ENCODE measurements at regions not wholly inside any gene's neighbourhood (a gene's known extent, or its start where the extent isn't known, plus 50 kb on each side); places are given as distances from the start of the nearest gene placed in this dataset.

DNA sequence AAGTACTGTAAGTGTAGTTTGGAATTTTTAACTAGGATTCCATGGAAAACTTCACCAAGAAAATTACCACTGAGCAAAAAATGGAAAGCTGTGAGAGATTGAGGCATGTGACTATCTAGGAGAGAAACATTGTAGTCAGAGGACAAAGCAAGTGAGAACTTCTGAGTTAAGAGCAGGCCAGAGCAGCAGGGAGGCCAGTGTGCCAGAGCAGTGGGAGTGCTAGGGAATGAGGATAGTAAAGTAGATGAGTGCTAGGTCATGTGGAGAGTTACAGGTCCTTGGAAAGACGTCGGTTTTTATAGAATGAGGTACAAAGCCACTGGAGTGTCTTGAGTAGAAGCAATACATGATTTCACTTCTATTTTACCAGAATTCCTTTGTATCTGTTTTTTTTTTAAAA, 52.7 kb upstream of the FAT4 start:
- ATAC-seq (no peak), DNase-seq (ENCODE audit: low read depth, low spot score) (no peak), FAIRE-seq (no peak)
- Histone ChIP-seq H2AFZ (ENCODE audit: control insufficient read depth, low read depth, low read length) (no peak overlapping the region), H3K4me2 (ENCODE audit: control insufficient read depth, insufficient read depth) (no peak overlapping the region), H3K79me2 (ENCODE audit: control insufficient read depth, insufficient read depth, low read length) (no peaks in the 10 kb centered on the region), H3K27me3 (replicated peaks in 1 of 2; ENCODE audit: control insufficient read depth in 2 of 2, insufficient read depth in 2 of 2, low read length in 1 of 2) (no peaks in the 10 kb centered on the region), H3K4me1 (ENCODE audit: control insufficient read depth, insufficient read depth, low read length) (no peaks in the 10 kb centered on the region), H3K9me3 (replicated peaks; ENCODE audit: control insufficient read depth, insufficient read depth, low read length) (no peaks in the 10 kb centered on the region), H3K4me3 (no peak overlapping the region), H3K9ac (ENCODE audit: control insufficient read depth, insufficient read depth, low read length) (no peak overlapping the region), H4K20me1 (ENCODE audit: control insufficient read depth, insufficient read depth) (no peaks in the 10 kb centered on the region), H3K27ac (ENCODE audit: control insufficient read depth, insufficient read depth) (no peak overlapping the region), H3K36me3 (ENCODE audit: control insufficient read depth in 2 of 2, insufficient read depth in 2 of 2, low read length in 1 of 2) (no peaks in the 10 kb centered on the region)
- RAD21 ChIA-PET (ENCODE audit: unreplicated experiment) = no interaction called here
- SMC1A ChIA-PET (ENCODE audit: uncharacterized antibody, unreplicated experiment) = no interaction called here
- no TSS peak for BruUV-seq (replicated peaks)
- 0% methylated on average over 2 of the region's 2 CpGs for WGBS (ENCODE audit: insufficient coverage, insufficient replicate concordance, low lambda C conversion rate, missing lambda C conversion rate)
- intact Hi-C loops (cut with micrococcal nuclease; ENCODE audit: unreplicated experiment) (no loop called here), in situ Hi-C loops (cut with MboI) (no loop called here)
- TF ChIP-seq ZZZ3 (IDR thresholded peaks at IDR 0.05; ENCODE audit: control insufficient read depth, insufficient read length, low read depth) (no peak), SIX5 (IDR thresholded peaks at IDR 0.05; ENCODE audit: low read depth, low read length, severe bottlenecking) (no peak), POLR2AphosphoS5 (IDR thresholded peaks at IDR 0.05; ENCODE audit: low read length) (no peak), RB1 (IDR thresholded peaks at IDR 0.05; ENCODE audit: borderline replicate concordance) (no peak), RUNX3 (IDR thresholded peaks at IDR 0.05; ENCODE audit: low read length) (no peak), JUNB (IDR thresholded peaks at IDR 0.05) (no peak), IRF4 (IDR thresholded peaks at IDR 0.05; ENCODE audit: low read depth, low read length) (no peak), ZBED1 (IDR thresholded peaks at IDR 0.05; ENCODE audit: borderline replicate concordance) (no peak), SREBF1 (IDR thresholded peaks at IDR 0.05; ENCODE audit: low read length) (no peak), ZNF384 (IDR thresholded peaks at IDR 0.05; ENCODE audit: borderline replicate concordance, low read depth, low read length) (no peak)
- POLR2A ChIA-PET = no interaction called here
- CTCF ChIA-PET = no interaction called here

DNA sequence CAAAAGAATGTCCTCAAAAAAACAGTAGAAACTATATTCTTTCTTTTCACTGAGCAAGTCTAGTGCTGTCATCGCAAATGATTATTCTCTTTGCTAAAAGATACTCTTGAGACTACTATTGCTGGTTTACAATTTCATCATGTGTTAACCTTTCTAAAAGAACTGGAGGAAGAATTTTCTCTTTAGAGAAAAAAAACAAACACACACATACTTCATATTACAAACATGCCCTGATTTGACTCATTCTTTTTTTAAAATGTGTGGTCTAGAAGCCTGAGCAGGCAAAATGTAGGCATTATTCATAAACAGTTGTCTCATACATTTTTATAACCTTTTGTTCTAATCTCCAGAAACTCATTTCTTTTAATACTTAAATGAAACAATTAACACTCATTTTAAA, 60.6 kb upstream of the FAT4 start:
- no peak overlapping the region for H3K4me2 ChIP-seq (ENCODE audit: control insufficient read depth, insufficient read depth)
- ChIA-PET CTCF (no interaction called here), SMC1A (ENCODE audit: uncharacterized antibody, unreplicated experiment) (no interaction called here), POLR2A (no interaction called here), RAD21 (ENCODE audit: unreplicated experiment) (no interaction called here)
- ATAC-seq = no peak
- no peak overlapping the region for H3K27ac ChIP-seq (ENCODE audit: control insufficient read depth, insufficient read depth)
- no peaks in the 10 kb centered on the region for H3K4me1 ChIP-seq (ENCODE audit: control insufficient read depth, insufficient read depth, low read length)
- no peak overlapping the region for H3K4me3 ChIP-seq
- no peaks in the 10 kb centered on the region for H3K9me3 ChIP-seq (replicated peaks; ENCODE audit: control insufficient read depth, insufficient read depth, low read length)
- FAIRE-seq = no peak
- no peak overlapping the region for H3K9ac ChIP-seq (ENCODE audit: control insufficient read depth, insufficient read depth, low read length)
- no peak for DNase-seq (ENCODE audit: low read depth, low spot score)
- BruUV-seq (replicated peaks) = no TSS peak
- 38% methylated on average over 1 of the region's 1 CpG for WGBS (ENCODE audit: insufficient coverage, insufficient replicate concordance, low lambda C conversion rate, missing lambda C conversion rate)
- intact Hi-C loops (cut with micrococcal nuclease; ENCODE audit: unreplicated experiment) (no loop called here), in situ Hi-C loops (cut with MboI) (no loop called here)
- no peaks in the 10 kb centered on the region for H3K27me3 ChIP-seq (replicated peaks in 1 of 2; ENCODE audit: control insufficient read depth in 2 of 2, insufficient read depth in 2 of 2, low read length in 1 of 2)
- no peaks in the 10 kb centered on the region for H3K36me3 ChIP-seq (ENCODE audit: control insufficient read depth in 2 of 2, insufficient read depth in 2 of 2, low read length in 1 of 2)
- no peaks in the 10 kb centered on the region for H3K79me2 ChIP-seq (ENCODE audit: control insufficient read depth, insufficient read depth, low read length)
- no peaks in the 10 kb centered on the region for H4K20me1 ChIP-seq (ENCODE audit: control insufficient read depth, insufficient read depth)
- H2AFZ ChIP-seq (ENCODE audit: control insufficient read depth, low read depth, low read length) = no peak overlapping the region
- no peak for TF ChIP-seq NFXL1 (IDR thresholded peaks at IDR 0.05; ENCODE audit: borderline replicate concordance)
- TF ChIP-seq, protein P1, sequence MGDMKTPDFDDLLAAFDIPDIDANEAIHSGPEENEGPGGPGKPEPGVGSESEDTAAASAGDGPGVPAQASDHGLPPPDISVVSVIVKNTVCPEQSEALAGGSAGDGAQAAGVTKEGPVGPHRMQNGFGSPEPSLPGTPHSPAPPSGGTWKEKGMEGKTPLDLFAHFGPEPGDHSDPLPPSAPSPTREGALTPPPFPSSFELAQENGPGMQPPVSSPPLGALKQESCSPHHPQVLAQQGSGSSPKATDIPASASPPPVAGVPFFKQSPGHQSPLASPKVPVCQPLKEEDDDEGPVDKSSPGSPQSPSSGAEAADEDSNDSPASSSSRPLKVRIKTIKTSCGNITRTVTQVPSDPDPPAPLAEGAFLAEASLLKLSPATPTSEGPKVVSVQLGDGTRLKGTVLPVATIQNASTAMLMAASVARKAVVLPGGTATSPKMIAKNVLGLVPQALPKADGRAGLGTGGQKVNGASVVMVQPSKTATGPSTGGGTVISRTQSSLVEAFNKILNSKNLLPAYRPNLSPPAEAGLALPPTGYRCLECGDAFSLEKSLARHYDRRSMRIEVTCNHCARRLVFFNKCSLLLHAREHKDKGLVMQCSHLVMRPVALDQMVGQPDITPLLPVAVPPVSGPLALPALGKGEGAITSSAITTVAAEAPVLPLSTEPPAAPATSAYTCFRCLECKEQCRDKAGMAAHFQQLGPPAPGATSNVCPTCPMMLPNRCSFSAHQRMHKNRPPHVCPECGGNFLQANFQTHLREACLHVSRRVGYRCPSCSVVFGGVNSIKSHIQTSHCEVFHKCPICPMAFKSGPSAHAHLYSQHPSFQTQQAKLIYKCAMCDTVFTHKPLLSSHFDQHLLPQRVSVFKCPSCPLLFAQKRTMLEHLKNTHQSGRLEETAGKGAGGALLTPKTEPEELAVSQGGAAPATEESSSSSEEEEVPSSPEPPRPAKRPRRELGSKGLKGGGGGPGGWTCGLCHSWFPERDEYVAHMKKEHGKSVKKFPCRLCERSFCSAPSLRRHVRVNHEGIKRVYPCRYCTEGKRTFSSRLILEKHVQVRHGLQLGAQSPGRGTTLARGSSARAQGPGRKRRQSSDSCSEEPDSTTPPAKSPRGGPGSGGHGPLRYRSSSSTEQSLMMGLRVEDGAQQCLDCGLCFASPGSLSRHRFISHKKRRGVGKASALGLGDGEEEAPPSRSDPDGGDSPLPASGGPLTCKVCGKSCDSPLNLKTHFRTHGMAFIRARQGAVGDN (IDR thresholded peaks at IDR 0.05) = no peak
- no peak for TF ChIP-seq KAT2A (conservative IDR thresholded peaks at IDR 0.05; ENCODE audit: control insufficient read depth, low read depth, low read length)
- no peak for TF ChIP-seq EED (IDR thresholded peaks at IDR 0.05; ENCODE audit: low read depth)
- TF ChIP-seq, protein P2, sequence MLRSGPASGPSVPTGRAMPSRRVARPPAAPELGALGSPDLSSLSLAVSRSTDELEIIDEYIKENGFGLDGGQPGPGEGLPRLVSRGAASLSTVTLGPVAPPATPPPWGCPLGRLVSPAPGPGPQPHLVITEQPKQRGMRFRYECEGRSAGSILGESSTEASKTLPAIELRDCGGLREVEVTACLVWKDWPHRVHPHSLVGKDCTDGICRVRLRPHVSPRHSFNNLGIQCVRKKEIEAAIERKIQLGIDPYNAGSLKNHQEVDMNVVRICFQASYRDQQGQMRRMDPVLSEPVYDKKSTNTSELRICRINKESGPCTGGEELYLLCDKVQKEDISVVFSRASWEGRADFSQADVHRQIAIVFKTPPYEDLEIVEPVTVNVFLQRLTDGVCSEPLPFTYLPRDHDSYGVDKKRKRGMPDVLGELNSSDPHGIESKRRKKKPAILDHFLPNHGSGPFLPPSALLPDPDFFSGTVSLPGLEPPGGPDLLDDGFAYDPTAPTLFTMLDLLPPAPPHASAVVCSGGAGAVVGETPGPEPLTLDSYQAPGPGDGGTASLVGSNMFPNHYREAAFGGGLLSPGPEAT (IDR thresholded peaks at IDR 0.05; ENCODE audit: low read depth) = no peak
- TF ChIP-seq TARDBP (IDR thresholded peaks at IDR 0.05; ENCODE audit: borderline replicate concordance) = no peak
- no peak for TF ChIP-seq GATAD2B (conservative IDR thresholded peaks at IDR 0.05; ENCODE audit: low read depth)

All from GM12878 (cell line).